ENCODE measurements at regions not wholly inside any gene's neighbourhood (a gene's known extent, or its start where the extent isn't known, plus 50 kb on each side); places are given as distances from the start of the nearest gene placed in this dataset.
"Not testable (repeated sequence)": the region's sequence is repeated elsewhere in the genome, so short reads cannot be mapped to it uniquely, and the experiment has no call there.

DNA sequence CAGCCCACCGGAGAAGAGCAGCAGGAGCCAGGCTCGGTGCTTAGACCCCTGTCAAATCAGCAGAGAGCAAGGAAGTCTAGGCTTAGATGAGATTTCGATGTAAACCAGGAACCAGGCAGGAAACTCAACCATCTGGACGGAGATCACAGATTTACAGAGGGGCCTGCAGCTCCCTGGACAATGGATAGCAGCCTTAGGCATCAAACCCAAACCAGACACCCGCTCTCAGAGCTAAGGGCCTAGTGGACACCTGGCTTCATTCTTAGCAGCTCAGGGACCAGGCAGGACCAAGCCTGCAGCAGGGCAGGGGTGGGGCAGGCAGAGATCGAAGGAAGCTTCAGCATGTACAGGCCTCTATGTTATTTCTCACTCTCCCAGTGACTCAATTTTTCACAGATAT, 127.8 kb upstream of the FMN2 start:
- ATAC-seq (replicated peaks; ENCODE audit: extremely low read depth, poor library complexity, severe bottlenecking): no peak
- Mint-ChIP-seq H3K4me1 (no peaks in the 10 kb centered on the region), H3K36me3 (ENCODE audit: insufficient read depth) (no peaks in the 10 kb centered on the region), H3K27ac (ENCODE audit: low read depth) (no peak overlapping the region), H3K9me3 (no peaks in the 10 kb centered on the region), H3K27me3 (peaks cover 11% of the 10 kb centered on the region), H3K4me3 (no peak overlapping the region)
- no peak for DNase-seq (ENCODE audit: low spot score in 2 of 2)

DNA sequence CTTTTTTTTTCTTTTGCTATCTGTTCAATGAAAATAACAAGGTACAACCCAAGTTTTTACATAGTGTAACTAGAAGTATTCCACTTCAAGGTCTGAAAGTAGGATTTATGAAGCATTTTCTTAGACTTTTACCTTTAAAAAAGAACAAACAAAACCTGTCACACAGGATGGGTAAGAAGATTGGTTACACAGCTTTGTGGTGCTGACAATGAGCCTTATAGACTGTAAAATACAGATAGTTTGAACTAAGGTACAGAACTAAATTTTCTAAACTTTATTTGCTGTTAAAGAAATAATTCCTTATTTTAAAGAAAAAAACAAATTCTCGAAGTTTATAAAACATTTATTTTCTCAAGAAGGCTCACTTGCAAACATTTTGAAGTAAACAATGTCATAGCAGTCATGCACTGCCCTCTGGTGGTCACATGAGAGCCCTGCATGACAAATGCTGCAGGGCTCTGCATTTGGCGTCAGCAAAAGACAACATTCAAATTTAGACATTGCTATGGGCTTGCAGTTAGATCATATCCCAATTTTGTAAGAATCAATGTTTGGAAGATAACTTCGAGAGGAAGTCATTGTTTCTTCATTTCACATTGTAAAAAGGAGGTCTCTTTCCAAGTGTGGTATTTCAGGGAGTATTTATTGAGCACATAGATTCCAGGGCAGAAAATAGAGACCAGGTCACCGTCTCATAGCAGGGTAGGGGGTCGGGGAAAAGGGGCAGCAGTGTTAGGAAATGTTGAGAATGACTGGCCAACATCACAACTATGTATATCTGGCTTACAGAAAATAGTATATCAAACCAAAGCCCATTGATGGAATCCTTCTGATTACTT, 115.3 kb upstream of the FMN2 start:
- ATAC-seq (replicated peaks; ENCODE audit: extremely low read depth, poor library complexity, severe bottlenecking) (no peak), DNase-seq (ENCODE audit: low spot score in 2 of 2) (no peak)
- no peaks in the 10 kb centered on the region for H3K4me1 Mint-ChIP-seq
- H3K9me3 Mint-ChIP-seq: peaks cover 18% of the 10 kb centered on the region
- no peak overlapping the region for H3K4me3 Mint-ChIP-seq
- H3K27ac Mint-ChIP-seq (ENCODE audit: low read depth): no peak overlapping the region
- H3K27me3 Mint-ChIP-seq: no peaks in the 10 kb centered on the region
- H3K36me3 Mint-ChIP-seq (ENCODE audit: insufficient read depth): peaks cover 2% of the 10 kb centered on the region

- ATAC-seq (replicated peaks; ENCODE audit: extremely low read depth, poor library complexity, severe bottlenecking) (no peak), DNase-seq (ENCODE audit: low spot score in 2 of 2) (no peak)
- Mint-ChIP-seq H3K4me3 (no peak overlapping the region), H3K27ac (ENCODE audit: low read depth) (no peak overlapping the region), H3K36me3 (ENCODE audit: insufficient read depth) (peaks cover 2% of the 10 kb centered on the region), H3K9me3 (peaks cover 25% of the 10 kb centered on the region), H3K4me1 (no peaks in the 10 kb centered on the region), H3K27me3 (no peaks in the 10 kb centered on the region)
Measured at GRCh38 chr1:239977416-239977815, 114.3 kb upstream of the FMN2 start.

GRCh38 chr1:239979456-239979855, 112.2 kb upstream of the FMN2 start:
- peaks cover 32% of the 10 kb centered on the region for H3K9me3 Mint-ChIP-seq
- H3K27me3 Mint-ChIP-seq: no peaks in the 10 kb centered on the region
- H3K4me1 Mint-ChIP-seq: no peaks in the 10 kb centered on the region
- H3K36me3 Mint-ChIP-seq (ENCODE audit: insufficient read depth): peaks cover 2% of the 10 kb centered on the region
- no peak for ATAC-seq (replicated peaks; ENCODE audit: extremely low read depth, poor library complexity, severe bottlenecking)
- H3K27ac Mint-ChIP-seq (ENCODE audit: low read depth): no peak overlapping the region
- DNase-seq (ENCODE audit: low spot score in 2 of 2): no peak
- no peak overlapping the region for H3K4me3 Mint-ChIP-seq

DNA sequence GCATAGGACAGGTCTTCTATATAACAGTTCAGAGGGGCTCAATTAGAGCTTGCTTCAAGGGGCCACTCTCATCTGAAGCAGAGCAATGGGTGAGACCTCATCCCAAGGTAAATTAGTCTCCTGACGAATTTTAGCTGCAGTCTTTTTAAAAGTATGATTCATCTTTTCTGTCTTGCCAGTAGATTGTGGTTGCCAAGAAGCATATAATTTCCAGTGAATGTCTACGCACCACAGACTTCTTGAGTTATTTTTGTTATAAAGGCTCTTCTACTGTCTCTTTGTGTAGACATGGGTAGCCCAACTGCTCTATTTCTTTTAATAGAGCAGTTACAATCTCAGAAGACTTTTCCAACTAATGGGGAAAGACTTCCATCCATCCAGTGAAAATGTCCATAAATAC, 108.9 kb upstream of the FMN2 start:
- no peak for DNase-seq (ENCODE audit: low spot score in 2 of 2)
- Mint-ChIP-seq H3K9me3 (peaks cover 42% of the 10 kb centered on the region), H3K4me1 (no peaks in the 10 kb centered on the region), H3K36me3 (ENCODE audit: insufficient read depth) (no peaks in the 10 kb centered on the region), H3K27me3 (no peaks in the 10 kb centered on the region), H3K4me3 (no peak overlapping the region), H3K27ac (ENCODE audit: low read depth) (no peak overlapping the region)
- ATAC-seq (replicated peaks; ENCODE audit: extremely low read depth, poor library complexity, severe bottlenecking): no peak

DNA sequence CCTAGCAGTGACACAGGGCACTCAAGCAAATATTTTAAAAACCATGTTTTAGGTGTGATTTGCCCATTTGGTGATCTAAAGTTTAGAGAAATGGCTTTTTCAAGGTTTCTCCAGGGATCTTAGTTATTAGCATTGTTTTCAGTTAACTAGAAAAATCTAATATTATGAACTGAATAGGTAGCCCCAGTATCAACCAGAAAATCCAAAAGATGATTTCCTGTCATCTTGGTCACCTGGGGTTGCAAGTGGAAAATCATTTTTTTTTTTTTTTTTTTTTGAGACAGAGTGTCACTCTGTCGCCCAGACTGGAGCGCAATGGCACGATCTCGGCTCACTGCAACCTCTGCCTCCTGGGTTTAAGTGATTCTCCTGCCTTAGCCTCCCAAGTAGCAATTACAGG, 106.6 kb upstream of the FMN2 start:
- Mint-ChIP-seq H3K27me3 (no peaks in the 10 kb centered on the region), H3K9me3 (peaks cover 30% of the 10 kb centered on the region), H3K4me3 (no peak overlapping the region)

GRCh38 chr1:239987103-239987745, 104.5 kb upstream of the FMN2 start:
- no peaks in the 10 kb centered on the region for H3K4me1 Mint-ChIP-seq

More for the DNA sequence above, 106.6 kb upstream of the FMN2 start:
- Mint-ChIP-seq H3K27ac (ENCODE audit: low read depth) (no peak overlapping the region), H3K36me3 (ENCODE audit: insufficient read depth) (no peaks in the 10 kb centered on the region), H3K4me1 (no peaks in the 10 kb centered on the region)
- ATAC-seq (replicated peaks; ENCODE audit: extremely low read depth, poor library complexity, severe bottlenecking): no peak
- no peak for DNase-seq (ENCODE audit: low spot score in 2 of 2)

GRCh38 chr1:239989990-239990389, 101.7 kb upstream of the FMN2 start:
- ATAC-seq (replicated peaks; ENCODE audit: extremely low read depth, poor library complexity, severe bottlenecking) (no peak), DNase-seq (ENCODE audit: low spot score in 2 of 2) (no peak)
- no peak overlapping the region for H3K4me3 Mint-ChIP-seq
- H3K9me3 Mint-ChIP-seq: peaks cover 7% of the 10 kb centered on the region
- peaks cover 21% of the 10 kb centered on the region for H3K27me3 Mint-ChIP-seq
- H3K27ac Mint-ChIP-seq (ENCODE audit: low read depth): no peak overlapping the region
- H3K36me3 Mint-ChIP-seq (ENCODE audit: insufficient read depth): no peaks in the 10 kb centered on the region
- no peaks in the 10 kb centered on the region for H3K4me1 Mint-ChIP-seq

More at GRCh38 chr1:239987103-239987745, 104.5 kb upstream of the FMN2 start:
- no peak for ATAC-seq (replicated peaks; ENCODE audit: extremely low read depth, poor library complexity, severe bottlenecking)
- no peak for DNase-seq (ENCODE audit: low spot score in 2 of 2)
- H3K27me3 Mint-ChIP-seq: peaks cover 13% of the 10 kb centered on the region
- H3K4me3 Mint-ChIP-seq: no peak overlapping the region
- H3K36me3 Mint-ChIP-seq (ENCODE audit: insufficient read depth): no peaks in the 10 kb centered on the region
- peaks cover 17% of the 10 kb centered on the region for H3K9me3 Mint-ChIP-seq
- no peak overlapping the region for H3K27ac Mint-ChIP-seq (ENCODE audit: low read depth)

- not testable (repeated sequence) for H3K4me3 Mint-ChIP-seq; H3K9me3 Mint-ChIP-seq; H3K4me1 Mint-ChIP-seq; H3K27ac Mint-ChIP-seq (ENCODE audit: low read depth); H3K36me3 Mint-ChIP-seq (ENCODE audit: insufficient read depth); DNase-seq (ENCODE audit: low spot score in 2 of 2); ATAC-seq (replicated peaks; ENCODE audit: extremely low read depth, poor library complexity, severe bottlenecking)
- H3K27me3 Mint-ChIP-seq: peaks cover 44% of the 10 kb centered on the region
Measured at GRCh38 chr1:239992566-239992965, 99.1 kb upstream of the FMN2 start.

GRCh38 chr1:239993366-239993765, 98.3 kb upstream of the FMN2 start:
- Mint-ChIP-seq H3K9me3 (peaks cover 4% of the 10 kb centered on the region), H3K36me3 (ENCODE audit: insufficient read depth) (no peaks in the 10 kb centered on the region), H3K27me3 (peaks cover 50% of the 10 kb centered on the region), H3K4me1 (peaks cover 4% of the 10 kb centered on the region), H3K27ac (ENCODE audit: low read depth) (no peak overlapping the region), H3K4me3 (no peak overlapping the region)
- DNase-seq (ENCODE audit: low spot score in 2 of 2) (no peak), ATAC-seq (replicated peaks; ENCODE audit: extremely low read depth, poor library complexity, severe bottlenecking) (no peak)

DNA sequence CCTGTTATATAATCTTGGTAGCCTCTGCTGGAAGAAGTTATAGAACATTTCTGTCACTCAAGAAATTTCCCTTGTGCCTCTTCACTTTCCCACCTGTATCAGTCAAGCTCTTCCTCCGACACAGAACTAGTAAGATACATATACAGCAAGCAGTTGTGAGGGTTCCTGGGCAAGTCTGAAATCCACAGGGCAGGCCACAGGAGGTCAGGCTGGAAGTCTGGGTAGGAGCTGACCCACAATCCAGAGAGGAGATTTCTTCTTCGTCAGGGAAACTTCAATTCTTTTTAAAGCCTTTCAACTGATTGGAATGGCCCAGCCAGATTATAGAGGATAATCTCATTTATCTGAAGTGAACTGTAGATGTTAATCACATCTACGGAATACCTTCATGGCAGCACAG, 96.4 kb upstream of the FMN2 start:
- no peak overlapping the region for H3K27ac Mint-ChIP-seq (ENCODE audit: low read depth)
- no peak overlapping the region for H3K4me3 Mint-ChIP-seq
- peaks cover 5% of the 10 kb centered on the region for H3K4me1 Mint-ChIP-seq
- peaks cover 59% of the 10 kb centered on the region for H3K27me3 Mint-ChIP-seq
- DNase-seq (ENCODE audit: low spot score in 2 of 2) (no peak), ATAC-seq (replicated peaks; ENCODE audit: extremely low read depth, poor library complexity, severe bottlenecking) (no peak)
- no peaks in the 10 kb centered on the region for H3K36me3 Mint-ChIP-seq (ENCODE audit: insufficient read depth)
- peaks cover 6% of the 10 kb centered on the region for H3K9me3 Mint-ChIP-seq

- Mint-ChIP-seq H3K4me1 (peaks cover 5% of the 10 kb centered on the region), H3K27ac (ENCODE audit: low read depth) (no peak overlapping the region), H3K9me3 (peaks cover 6% of the 10 kb centered on the region), H3K36me3 (ENCODE audit: insufficient read depth) (no peaks in the 10 kb centered on the region), H3K27me3 (peaks cover 47% of the 10 kb centered on the region), H3K4me3 (no peak overlapping the region)
- DNase-seq (ENCODE audit: low spot score in 2 of 2): no peak
- no peak for ATAC-seq (replicated peaks; ENCODE audit: extremely low read depth, poor library complexity, severe bottlenecking)
Measured at GRCh38 chr1:239997160-239997514, 94.5 kb upstream of the FMN2 start.
